ENCODE measurements at regions not wholly inside any gene's neighbourhood (a gene's known extent, or its start where the extent isn't known, plus 50 kb on each side); places are given as distances from the start of the nearest gene placed in this dataset.

- H4K5ac ChIP-seq (ENCODE audit: insufficient read length, low read depth, low read length) = no peak overlapping the region
- H3K27ac Mint-ChIP-seq = peak overlapping the region in 2 of 3 experiments; percentile 33 to 51; a peak in 3 of 7 replicates
- H3K27ac ChIP-seq (ENCODE audit: insufficient read length, low read depth, low read length) = no peak overlapping the region
- no peaks in the 10 kb centered on the region for H3K27me3 ChIP-seq (ENCODE audit: insufficient read depth, low read length)
- no peak overlapping the region for H3K4me2 ChIP-seq (ENCODE audit: insufficient read depth, insufficient read length, low read length)
- no peak overlapping the region for H2BK20ac ChIP-seq (ENCODE audit: low read depth, low read length, poor library complexity, severe bottlenecking)
- no peak overlapping the region for H3T11ph ChIP-seq (ENCODE audit: low read length)
- H2AFZ ChIP-seq (ENCODE audit: low read length) = no peak overlapping the region
- H4K20me1 ChIP-seq (ENCODE audit: control insufficient read depth, insufficient read depth, insufficient read length) = no peaks in the 10 kb centered on the region
- no peak overlapping the region for H2BK15ac ChIP-seq (ENCODE audit: low read depth, low read length)
- H4K91ac ChIP-seq (ENCODE audit: insufficient read length, low read depth, low read length) = no peak overlapping the region
- H2AK5ac ChIP-seq (ENCODE audit: insufficient read length, low read length) = no peak overlapping the region
- no peak overlapping the region for H2BK12ac ChIP-seq (ENCODE audit: insufficient read length, low read depth, low read length)
- H3K79me2 ChIP-seq (ENCODE audit: insufficient read depth, low read length) = no peaks in the 10 kb centered on the region
- no peak overlapping the region for H3K4ac ChIP-seq (ENCODE audit: low read depth, low read length)
- H3K9ac ChIP-seq (ENCODE audit: extremely low read depth, insufficient read length, low read length) = no peak overlapping the region
- H3K27me3 Mint-ChIP-seq (ENCODE audit: low read depth) = no peaks in the 10 kb centered on the region
- whole genome bisulfite sequencing (ENCODE audit: extremely low coverage, insufficient read length, low lambda C conversion rate) = no CpG with 5 or more reads among the region's 5 CpGs
- H3K4me1 ChIP-seq (ENCODE audit: insufficient read depth, low read length) = peaks cover 19% of the 10 kb centered on the region
- no peak overlapping the region for H3K18ac ChIP-seq (ENCODE audit: insufficient read length, low read depth, low read length)
- H3K4me1 Mint-ChIP-seq = peaks cover 29 to 34% of the 10 kb centered on the region in 2 experiments
- no peak overlapping the region; a peak in 1 of 5 replicates for H3K4me3 Mint-ChIP-seq
- H2BK5ac ChIP-seq (ENCODE audit: insufficient read length, low read length) = no peak overlapping the region
- no peaks in the 10 kb centered on the region for H3K79me1 ChIP-seq (ENCODE audit: insufficient read depth, low read depth, low read length, poor library complexity, severe bottlenecking)
- peaks cover 3 to 5% of the 10 kb centered on the region in 2 experiments; a peak in 3 of 5 replicates for H3K9me3 Mint-ChIP-seq
- H3K9me3 ChIP-seq (ENCODE audit: control insufficient read depth, low read depth, low read length) = no peaks in the 10 kb centered on the region
- H3K36me3 Mint-ChIP-seq (ENCODE audit: insufficient read depth in 1 of 3, low read depth in 3 of 3) = peaks cover 0 to 5% (median 0%) of the 10 kb centered on the region in 3 experiments; a peak in 2 of 7 replicates
- H3K14ac ChIP-seq (ENCODE audit: insufficient read depth, low read length) = no peak overlapping the region
- H2BK120ac ChIP-seq (ENCODE audit: low read depth, low read length, poor library complexity, severe bottlenecking) = no peak overlapping the region
- H3K56ac ChIP-seq (ENCODE audit: insufficient read length, low read depth, low read length) = no peak overlapping the region
- DNase-seq = no peak
- no peak overlapping the region for H4K8ac ChIP-seq (replicated peaks; ENCODE audit: insufficient read length, low read depth, low read length)
- no peak for TF ChIP-seq CTCF (conservative IDR thresholded peaks at IDR 0.05)
- no peaks in the 10 kb centered on the region for H3K23me2 ChIP-seq (ENCODE audit: insufficient read length, low read depth, low read length, poor library complexity, severe bottlenecking)
- no peak overlapping the region for H3K23ac ChIP-seq (ENCODE audit: insufficient read length, low read depth, low read length)
Observed at GRCh38 chr18:24586662-24587360, 126.4 kb downstream of the HRH4 start.
